Mesendoderm (in vitro differentiated cells): ENCODE measurements at regions not wholly inside any gene's neighbourhood (a gene's known extent, or its start where the extent isn't known, plus 50 kb on each side); places are given as distances from the start of the nearest gene placed in this dataset.
"Not testable (repeated sequence)": the region's sequence is repeated elsewhere in the genome, so short reads cannot be mapped to it uniquely, and the experiment has no call there.

ENCODE experiments used
- DNase-seq: peaks from one replicate; pipeline ENCODE4 v3.0.0; 2013
- H2AK5ac ChIP-seq: 2 replicates; pipeline ENCODE4 v1.6.1; 2013; ENCODE audit warnings: low read length, inconsistent platforms
- H2BK120ac ChIP-seq: 2 replicates; pipeline ENCODE4 v1.6.1; 2013; ENCODE audit warnings: low read depth, mild to moderate bottlenecking, low read length, moderate library complexity, mixed read lengths
- H2BK15ac ChIP-seq: replicated peaks from 2 replicates; pipeline ENCODE4 v1.6.1; 2013; ENCODE audit warnings: low read depth, mild to moderate bottlenecking, moderate library complexity
- H2BK5ac ChIP-seq: 2 replicates; pipeline ENCODE4 v1.6.1; 2013; ENCODE audit warnings: low read length, inconsistent platforms
- H3K18ac ChIP-seq: 2 replicates; pipeline ENCODE4 v1.6.1; 2013; ENCODE audit warnings: mild to moderate bottlenecking, low read length, mixed read lengths
- H3K23ac ChIP-seq: one replicate; pipeline ENCODE4 v1.6.1; 2013; ENCODE audit warnings: low read length
- H3K27ac ChIP-seq: 2 replicates; pipeline ENCODE4 v1.5.1; 2013; ENCODE audit warnings: low read depth, mild to moderate bottlenecking, inconsistent platforms, low read length, moderate library complexity
- H3K27me3 ChIP-seq: 2 replicates; pipeline ENCODE4 v1.6.1; 2013; ENCODE audit warnings: low read length, control low read depth, mild to moderate bottlenecking, inconsistent platforms; ENCODE audit not compliant: insufficient read depth, poor library complexity
- H3K36me3 ChIP-seq: 2 replicates; pipeline ENCODE4 v1.6.1; 2013; ENCODE audit warnings: low read length, inconsistent platforms; ENCODE audit not compliant: control insufficient read depth, insufficient read depth
- H3K4ac ChIP-seq: one replicate; pipeline ENCODE4 v1.6.1; 2013; ENCODE audit warnings: low read depth, mild to moderate bottlenecking, low read length, moderate library complexity
- H3K4me1 ChIP-seq: 2 replicates; pipeline ENCODE4 v1.6.1; 2013; ENCODE audit warnings: low read depth, low read length, inconsistent platforms; ENCODE audit not compliant: control insufficient read depth
- H3K4me2 ChIP-seq: 2 replicates; pipeline ENCODE4 v1.6.1; 2013; ENCODE audit warnings: low read length
- H3K4me3 ChIP-seq: 2 replicates; pipeline ENCODE4 v1.5.1; 2013; ENCODE audit warnings: mild to moderate bottlenecking, low read length
- H3K56ac ChIP-seq: one replicate; pipeline ENCODE4 v1.6.1; 2013; ENCODE audit warnings: low read length
- H3K79me1 ChIP-seq: 2 replicates; pipeline ENCODE4 v1.6.1; 2013; ENCODE audit warnings: low read length, inconsistent platforms
- H3K79me2 ChIP-seq: 2 replicates; pipeline ENCODE4 v1.6.1; 2013; ENCODE audit warnings: mild to moderate bottlenecking, low read length; ENCODE audit not compliant: control insufficient read depth, insufficient read depth
- H3K9ac ChIP-seq: 2 replicates; pipeline ENCODE4 v1.6.1; 2013; ENCODE audit warnings: low read length, inconsistent platforms
- H4K5ac ChIP-seq: one replicate; pipeline ENCODE4 v1.6.1; 2013; ENCODE audit warnings: low read length
- H4K8ac ChIP-seq: one replicate; pipeline ENCODE4 v1.6.1; 2013; ENCODE audit warnings: low read depth, mild to moderate bottlenecking, control low read depth, low read length, moderate library complexity
- WGBS: extraction: QIAGEN DNeasy Blood & Tissue Kit; methylation state at CpG from one replicate; pipeline ENCODE4 v1.1.7; 2013; ENCODE audit warnings: low lambda C conversion rate, missing lambda C conversion rate; ENCODE audit not compliant: insufficient coverage; ENCODE audit errors: extremely low coverage; 5-methylcytosine and 5-hydroxymethylcytosine counted together

GRCh38 chr4:112029771-112030171, 115.5 kb upstream of the FAM241A start:
- Histone ChIP-seq H3K79me2 (no peaks in the 10 kb centered on the region), H3K4me1 (no peaks in the 10 kb centered on the region), H3K27me3 (no peaks in the 10 kb centered on the region), H4K8ac (no peak overlapping the region), H3K18ac (no peak overlapping the region), H3K9ac (no peak overlapping the region), H3K79me1 (no peaks in the 10 kb centered on the region), H4K5ac (no peak overlapping the region), H2BK5ac (no peak overlapping the region), H3K23ac (no peak overlapping the region), H3K27ac (no peak overlapping the region), H3K36me3 (no peaks in the 10 kb centered on the region), H3K4me2 (no peak overlapping the region), H3K4ac (no peak overlapping the region), H2BK15ac (no peak overlapping the region), H3K56ac (no peak overlapping the region), H3K4me3 (no peak overlapping the region), H2BK120ac (no peak overlapping the region), H2AK5ac (no peak overlapping the region)
- no CpG with 5 or more reads among the region's 8 CpGs for WGBS
- DNase-seq: no peak

DNA sequence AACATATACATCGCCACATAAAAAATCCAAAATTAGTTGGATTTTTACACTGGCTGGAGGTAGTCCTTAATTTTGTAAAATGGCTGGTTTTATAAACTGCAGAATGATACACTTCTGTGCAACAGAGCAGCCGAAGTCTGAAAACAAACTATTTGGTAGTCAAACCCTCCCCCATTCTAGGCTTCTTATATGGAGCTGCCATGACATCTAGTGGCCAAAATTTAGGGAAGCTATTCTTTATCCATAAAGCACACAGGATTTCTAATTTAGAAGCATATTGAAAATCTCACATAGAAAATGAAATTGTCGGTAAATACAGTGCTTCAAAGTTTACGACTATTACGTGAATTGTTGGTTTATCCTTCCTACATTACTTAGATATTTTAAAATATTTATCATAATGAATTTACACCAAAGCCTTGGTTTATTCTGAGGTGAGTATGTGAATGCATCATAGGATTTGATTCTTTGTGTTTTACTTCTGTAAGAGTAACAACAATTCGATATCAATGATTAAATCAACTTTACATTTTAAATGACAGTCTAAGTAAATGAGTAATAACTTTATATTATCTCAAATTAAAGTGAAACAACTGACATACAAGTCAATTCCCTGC, 113.4 kb upstream of the FAM241A start:
- H3K27ac ChIP-seq: no peak overlapping the region
- no peaks in the 10 kb centered on the region for H3K79me2 ChIP-seq
- no peak overlapping the region for H2AK5ac ChIP-seq
- no peaks in the 10 kb centered on the region for H3K79me1 ChIP-seq
- H3K23ac ChIP-seq: no peak overlapping the region
- H3K56ac ChIP-seq: no peak overlapping the region
- H2BK15ac ChIP-seq: no peak overlapping the region
- no peak overlapping the region for H3K4me2 ChIP-seq
- WGBS: no CpG with 5 or more reads among the region's 6 CpGs
- H3K27me3 ChIP-seq: no peaks in the 10 kb centered on the region
- H4K5ac ChIP-seq: no peak overlapping the region
- no peak overlapping the region for H3K4me3 ChIP-seq
- H2BK120ac ChIP-seq: no peak overlapping the region
- no peak overlapping the region for H4K8ac ChIP-seq
- no peaks in the 10 kb centered on the region for H3K4me1 ChIP-seq
- no peak overlapping the region for H3K4ac ChIP-seq
- H2BK5ac ChIP-seq: no peak overlapping the region
- peak; percentile 56 for DNase-seq
- H3K18ac ChIP-seq: no peak overlapping the region
- no peak overlapping the region for H3K9ac ChIP-seq
- H3K36me3 ChIP-seq: no peaks in the 10 kb centered on the region

GRCh38 chr4:112036886-112037285, 108.4 kb upstream of the FAM241A start:
- no peak overlapping the region for H2BK120ac ChIP-seq
- H3K4me2 ChIP-seq: no peak overlapping the region
- no peaks in the 10 kb centered on the region for H3K79me2 ChIP-seq
- no peak overlapping the region for H3K23ac ChIP-seq
- H3K36me3 ChIP-seq: no peaks in the 10 kb centered on the region
- H3K9ac ChIP-seq: no peak overlapping the region
- H3K27ac ChIP-seq: no peak overlapping the region
- DNase-seq: peak; percentile 54
- H4K8ac ChIP-seq: no peak overlapping the region
- WGBS: no CpG with 5 or more reads among the region's 3 CpGs
- no peak overlapping the region for H3K18ac ChIP-seq
- H2BK15ac ChIP-seq: peak overlapping the region; percentile 57
- H3K4ac ChIP-seq: no peak overlapping the region
- no peak overlapping the region for H3K56ac ChIP-seq
- H3K4me1 ChIP-seq: no peaks in the 10 kb centered on the region
- H2BK5ac ChIP-seq: no peak overlapping the region
- H4K5ac ChIP-seq: no peak overlapping the region
- no peak overlapping the region for H2AK5ac ChIP-seq
- no peak overlapping the region for H3K4me3 ChIP-seq
- H3K27me3 ChIP-seq: no peaks in the 10 kb centered on the region
- H3K79me1 ChIP-seq: no peaks in the 10 kb centered on the region

DNA sequence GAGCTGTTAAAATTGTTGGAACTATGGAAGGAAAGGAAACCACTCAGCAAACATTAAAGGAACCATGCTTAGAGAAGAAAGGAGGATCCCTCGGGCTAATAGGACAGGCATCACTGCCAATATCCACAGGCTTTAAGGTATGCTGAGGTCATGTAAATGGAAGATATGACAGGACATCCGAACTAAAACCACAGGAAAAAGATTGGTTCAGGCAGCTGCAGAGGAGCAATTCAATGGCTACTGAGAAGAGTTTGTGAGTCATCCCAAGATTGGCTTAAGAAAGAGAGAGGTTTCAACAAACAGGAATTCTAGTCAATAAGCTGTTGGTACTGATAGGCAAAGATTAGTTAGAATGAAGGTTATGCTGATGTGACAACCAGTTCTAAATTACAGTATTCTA, 106.4 kb upstream of the FAM241A start:
- Histone ChIP-seq H2BK15ac (no peak overlapping the region), H3K79me1 (no peaks in the 10 kb centered on the region), H3K4ac (no peak overlapping the region), H3K27ac (no peak overlapping the region), H3K23ac (no peak overlapping the region), H2AK5ac (no peak overlapping the region), H3K36me3 (no peaks in the 10 kb centered on the region), H2BK120ac (no peak overlapping the region), H3K27me3 (no peaks in the 10 kb centered on the region), H3K4me1 (no peaks in the 10 kb centered on the region), H2BK5ac (no peak overlapping the region), H3K4me2 (no peak overlapping the region), H3K18ac (no peak overlapping the region), H3K79me2 (no peaks in the 10 kb centered on the region), H3K4me3 (no peak overlapping the region), H3K56ac (no peak overlapping the region), H4K8ac (no peak overlapping the region), H4K5ac (no peak overlapping the region), H3K9ac (no peak overlapping the region)
- DNase-seq: no peak
- no CpG with 5 or more reads among the region's 2 CpGs for WGBS

- not testable (repeated sequence) for H4K8ac ChIP-seq, H3K79me2 ChIP-seq, H3K23ac ChIP-seq, H3K27me3 ChIP-seq, H3K18ac ChIP-seq, H3K4ac ChIP-seq, H2BK5ac ChIP-seq, H3K9ac ChIP-seq, H3K4me1 ChIP-seq, H3K56ac ChIP-seq, DNase-seq, H2BK15ac ChIP-seq, H2AK5ac ChIP-seq, H3K4me2 ChIP-seq, H4K5ac ChIP-seq, H3K27ac ChIP-seq, H3K36me3 ChIP-seq, H3K79me1 ChIP-seq, H3K4me3 ChIP-seq, H2BK120ac ChIP-seq
- WGBS: no CpG with 5 or more reads among the region's 3 CpGs
Measured at GRCh38 chr4:112049119-112049518, 96.1 kb upstream of the FAM241A start.

GRCh38 chr4:112053825-112054350, 91.4 kb upstream of the FAM241A start:
- H2BK15ac ChIP-seq: no peak overlapping the region
- peaks cover 6% of the 10 kb centered on the region for H3K4me1 ChIP-seq
- no peak overlapping the region for H2BK5ac ChIP-seq
- H3K4ac ChIP-seq: no peak overlapping the region
- no peak overlapping the region for H3K18ac ChIP-seq
- no peaks in the 10 kb centered on the region for H3K79me1 ChIP-seq
- H2BK120ac ChIP-seq: no peak overlapping the region
- DNase-seq: peak; percentile 48
- H4K8ac ChIP-seq: no peak overlapping the region
- H3K4me3 ChIP-seq: no peak overlapping the region
- no peak overlapping the region for H2AK5ac ChIP-seq
- WGBS: no CpG with 5 or more reads among the region's 2 CpGs
- H3K27me3 ChIP-seq: no peaks in the 10 kb centered on the region
- H3K4me2 ChIP-seq: no peak overlapping the region
- no peak overlapping the region for H3K23ac ChIP-seq
- no peak overlapping the region for H3K27ac ChIP-seq
- H3K56ac ChIP-seq: no peak overlapping the region
- H4K5ac ChIP-seq: no peak overlapping the region
- no peaks in the 10 kb centered on the region for H3K79me2 ChIP-seq
- H3K36me3 ChIP-seq: no peaks in the 10 kb centered on the region
- no peak overlapping the region for H3K9ac ChIP-seq
